PC-3 (cell line): ENCODE measurements at regions not wholly inside any gene's neighbourhood (a gene's known extent, or its start where the extent isn't known, plus 50 kb on each side); places are given as distances from the start of the nearest gene placed in this dataset.

Source experiments
- EZH2 ChIP-seq: fragments of 300-600 bp; sonication (generic); IDR thresholded peaks from one replicate; pipeline ENCODE4 v1.6.1; 2017; ENCODE audit warnings: antibody characterized with exemption, mild to moderate bottlenecking, low read length; ENCODE audit not compliant: unreplicated experiment
- EZH2phosphoT487 ChIP-seq: fragments of 300-600 bp; sonication (generic); IDR thresholded peaks from 2 replicates; pipeline ENCODE4 v1.6.1; 2018; ENCODE audit warnings: mild to moderate bottlenecking, antibody characterized with exemption, low read length, borderline replicate concordance
- TF ChIP-seq, protein P1 (sequence below): fragments of 300-600 bp; sonication (generic); conservative IDR thresholded peaks from 2 replicates; pipeline ENCODE4 v1.5.1; 2017; ENCODE audit warnings: antibody characterized with exemption, low read depth, mild to moderate bottlenecking, low read length

- TF ChIP-seq, protein P1, sequence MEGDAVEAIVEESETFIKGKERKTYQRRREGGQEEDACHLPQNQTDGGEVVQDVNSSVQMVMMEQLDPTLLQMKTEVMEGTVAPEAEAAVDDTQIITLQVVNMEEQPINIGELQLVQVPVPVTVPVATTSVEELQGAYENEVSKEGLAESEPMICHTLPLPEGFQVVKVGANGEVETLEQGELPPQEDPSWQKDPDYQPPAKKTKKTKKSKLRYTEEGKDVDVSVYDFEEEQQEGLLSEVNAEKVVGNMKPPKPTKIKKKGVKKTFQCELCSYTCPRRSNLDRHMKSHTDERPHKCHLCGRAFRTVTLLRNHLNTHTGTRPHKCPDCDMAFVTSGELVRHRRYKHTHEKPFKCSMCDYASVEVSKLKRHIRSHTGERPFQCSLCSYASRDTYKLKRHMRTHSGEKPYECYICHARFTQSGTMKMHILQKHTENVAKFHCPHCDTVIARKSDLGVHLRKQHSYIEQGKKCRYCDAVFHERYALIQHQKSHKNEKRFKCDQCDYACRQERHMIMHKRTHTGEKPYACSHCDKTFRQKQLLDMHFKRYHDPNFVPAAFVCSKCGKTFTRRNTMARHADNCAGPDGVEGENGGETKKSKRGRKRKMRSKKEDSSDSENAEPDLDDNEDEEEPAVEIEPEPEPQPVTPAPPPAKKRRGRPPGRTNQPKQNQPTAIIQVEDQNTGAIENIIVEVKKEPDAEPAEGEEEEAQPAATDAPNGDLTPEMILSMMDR: no peak
- no peak for TF ChIP-seq EZH2
- TF ChIP-seq EZH2phosphoT487: no peak
Observed at GRCh38 chr10:53111529-53111928, 338.9 kb upstream of the MBL2 start.
